Lower leg skin (tissue), 4 donors: ENCODE measurements at regions not wholly inside any gene's neighbourhood (a gene's known extent, or its start where the extent isn't known, plus 50 kb on each side); places are given as distances from the start of the nearest gene placed in this dataset.

Source experiments
- DNase-seq, 2 donors: peaks; one replicate each; pipeline ENCODE4 v3.0.0-alpha.2; 2019; ENCODE audit warnings: low spot score in 2 of 2
- H3K4me3 ChIP-seq: fragments of 200-600 bp; sonication (generic); 2 replicates; pipeline ENCODE4 v1.5.1; 2017; ENCODE audit warnings: mild to moderate bottlenecking, low read depth; ENCODE audit not compliant: poor library complexity, severe bottlenecking
- POLR2A ChIP-seq, 2 donors: fragments of 450-650 bp; IDR thresholded peaks; one replicate each; pipeline ENCODE4 v1.6.1; 2016 to 2017; ENCODE audit warnings: antibody characterized with exemption in 2 of 2, mild to moderate bottlenecking in 1 of 2, moderate library complexity in 1 of 2
- WGBS, 2 donors: methylation state at CpG; one replicate each; pipeline ENCODE4 v1.1.5; 2018; 5-methylcytosine and 5-hydroxymethylcytosine counted together
- intact Hi-C: fragments of 100-400 bp; cut with DNase I; formaldehyde crosslinking; loops from one replicate; pipeline ENCODE4 v1.15.0; 2023; ENCODE audit warnings: low total_unique reads
- TF ChIP-seq, protein P1 (sequence below), 3 donors: fragments of 450-650 bp; IDR thresholded peaks; one replicate each; pipeline ENCODE4 v1.5.1; 2016; ENCODE audit warnings: antibody characterized with exemption in 3 of 3, mild to moderate bottlenecking in 3 of 3, moderate library complexity in 2 of 3

DNA sequence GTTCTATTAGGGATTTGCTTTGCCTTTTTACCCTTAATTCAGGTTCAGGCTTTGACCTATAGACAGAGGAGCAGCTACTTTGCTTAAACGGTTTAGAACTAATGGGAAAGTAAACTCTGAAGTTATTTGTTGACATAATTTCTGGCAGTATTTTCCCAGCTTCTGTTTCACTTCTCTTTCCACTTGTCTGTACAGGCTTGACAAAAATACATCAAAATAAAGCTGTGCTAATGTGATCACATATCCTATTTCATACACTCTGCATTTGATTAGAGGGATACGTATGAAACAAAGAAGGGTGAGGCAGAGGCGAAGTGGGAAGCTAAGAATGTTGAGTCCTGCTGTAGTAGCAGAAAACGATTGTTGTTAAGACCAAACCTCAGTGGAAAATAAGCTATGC, 389.1 kb upstream of the RARB start:
- H3K4me3 ChIP-seq: no peak overlapping the region
- TF ChIP-seq, protein P1, sequence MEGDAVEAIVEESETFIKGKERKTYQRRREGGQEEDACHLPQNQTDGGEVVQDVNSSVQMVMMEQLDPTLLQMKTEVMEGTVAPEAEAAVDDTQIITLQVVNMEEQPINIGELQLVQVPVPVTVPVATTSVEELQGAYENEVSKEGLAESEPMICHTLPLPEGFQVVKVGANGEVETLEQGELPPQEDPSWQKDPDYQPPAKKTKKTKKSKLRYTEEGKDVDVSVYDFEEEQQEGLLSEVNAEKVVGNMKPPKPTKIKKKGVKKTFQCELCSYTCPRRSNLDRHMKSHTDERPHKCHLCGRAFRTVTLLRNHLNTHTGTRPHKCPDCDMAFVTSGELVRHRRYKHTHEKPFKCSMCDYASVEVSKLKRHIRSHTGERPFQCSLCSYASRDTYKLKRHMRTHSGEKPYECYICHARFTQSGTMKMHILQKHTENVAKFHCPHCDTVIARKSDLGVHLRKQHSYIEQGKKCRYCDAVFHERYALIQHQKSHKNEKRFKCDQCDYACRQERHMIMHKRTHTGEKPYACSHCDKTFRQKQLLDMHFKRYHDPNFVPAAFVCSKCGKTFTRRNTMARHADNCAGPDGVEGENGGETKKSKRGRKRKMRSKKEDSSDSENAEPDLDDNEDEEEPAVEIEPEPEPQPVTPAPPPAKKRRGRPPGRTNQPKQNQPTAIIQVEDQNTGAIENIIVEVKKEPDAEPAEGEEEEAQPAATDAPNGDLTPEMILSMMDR (IDR thresholded peaks at IDR 0.05): no peak
- TF ChIP-seq POLR2A (IDR thresholded peaks at IDR 0.05): no peak
- DNase-seq: no peak
- intact Hi-C loops: no loop called here
- 27 to 32% methylated on average over 4 of the region's 4 CpGs for WGBS, 2 donors

DNA sequence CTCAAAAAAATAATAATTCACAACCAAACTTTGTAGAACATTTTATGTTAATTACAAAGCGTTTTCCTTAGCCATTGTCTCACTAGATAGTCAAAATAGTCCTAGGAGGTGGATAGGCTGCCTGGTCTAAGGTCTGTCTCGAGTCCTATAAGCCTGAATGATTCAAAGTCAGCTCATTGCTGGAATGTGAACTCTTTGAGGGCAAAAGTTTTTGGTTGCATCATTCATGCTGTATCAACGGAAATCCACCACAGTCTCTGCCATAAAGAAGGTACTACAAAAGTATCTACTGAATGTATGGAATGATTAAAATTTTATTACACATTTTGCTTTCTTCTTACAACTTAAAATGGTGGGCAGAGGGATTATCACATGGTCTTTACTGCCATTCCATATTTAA, 387.3 kb upstream of the RARB start:
- DNase-seq: no peak
- 88 to 91% methylated on average over 3 of the region's 3 CpGs for WGBS, 2 donors
- no peak overlapping the region for H3K4me3 ChIP-seq
- TF ChIP-seq, protein P1 (IDR thresholded peaks at IDR 0.05): no peak
- no peak for TF ChIP-seq POLR2A (IDR thresholded peaks at IDR 0.05)
- intact Hi-C loops: no loop called here

DNA sequence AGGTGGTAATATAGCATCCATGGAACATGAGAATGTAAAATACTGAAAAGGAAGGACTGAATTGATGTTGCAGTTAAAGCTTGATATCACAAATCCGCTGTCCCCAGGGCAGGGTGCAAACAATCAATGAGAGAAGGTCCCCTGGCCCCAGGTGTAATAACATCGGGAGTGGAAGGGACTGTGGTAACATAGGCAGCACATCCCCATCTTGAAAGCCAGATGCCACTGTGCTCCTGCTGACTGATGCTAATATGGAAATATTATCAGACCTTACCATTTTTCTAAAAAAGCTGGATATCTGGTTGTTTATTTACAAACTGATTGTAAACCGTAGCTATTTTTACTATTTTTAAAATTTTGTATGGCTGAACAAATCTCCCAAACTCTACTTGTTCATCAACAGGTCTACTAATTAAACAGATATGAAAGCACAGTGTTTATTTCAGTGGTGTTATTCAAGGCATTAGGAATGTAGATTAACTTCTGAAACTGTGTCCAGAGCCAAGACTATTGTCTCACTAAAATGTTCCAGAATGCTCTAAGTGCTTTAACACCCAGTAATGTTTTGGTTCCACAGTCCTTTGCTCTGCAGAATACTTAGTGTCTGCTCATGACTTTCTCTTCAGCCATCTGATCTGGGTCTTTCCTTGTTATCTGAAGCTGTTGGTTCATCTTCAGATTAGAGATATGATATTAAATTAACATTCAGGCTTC, 386.0 kb upstream of the RARB start:
- WGBS, 2 donors: 84 to 89% methylated on average over 3 of the region's 3 CpGs
- intact Hi-C loops: no loop called here
- H3K4me3 ChIP-seq: no peak overlapping the region
- no peak for DNase-seq
- TF ChIP-seq POLR2A (IDR thresholded peaks at IDR 0.05): no peak
- TF ChIP-seq, protein P1 (IDR thresholded peaks at IDR 0.05): no peak

DNA sequence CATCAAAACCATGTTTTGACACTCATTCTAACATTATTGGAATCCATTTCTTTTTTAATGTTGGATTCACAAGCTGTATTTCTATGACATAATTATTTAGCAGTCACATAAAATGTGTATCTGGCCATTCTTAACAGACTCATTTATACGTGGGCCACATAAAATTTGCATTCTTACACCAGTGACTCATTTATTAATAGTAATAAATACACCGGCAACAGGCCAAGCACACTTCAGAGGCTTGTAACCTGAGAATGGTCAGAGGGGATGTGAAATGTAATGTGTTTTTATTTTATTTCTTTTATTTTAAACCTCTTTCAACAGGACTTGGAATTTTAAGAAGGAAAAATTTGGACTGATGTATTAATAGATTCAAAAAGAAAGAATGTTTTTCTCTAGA, 384.9 kb upstream of the RARB start:
- 54 to 58% methylated on average over 2 of the region's 2 CpGs for WGBS, 2 donors
- no peak overlapping the region for H3K4me3 ChIP-seq
- DNase-seq: no peak
- intact Hi-C loops: no loop called here
- TF ChIP-seq, protein P1 (IDR thresholded peaks at IDR 0.05): no peak
- TF ChIP-seq POLR2A (IDR thresholded peaks at IDR 0.05): no peak

DNA sequence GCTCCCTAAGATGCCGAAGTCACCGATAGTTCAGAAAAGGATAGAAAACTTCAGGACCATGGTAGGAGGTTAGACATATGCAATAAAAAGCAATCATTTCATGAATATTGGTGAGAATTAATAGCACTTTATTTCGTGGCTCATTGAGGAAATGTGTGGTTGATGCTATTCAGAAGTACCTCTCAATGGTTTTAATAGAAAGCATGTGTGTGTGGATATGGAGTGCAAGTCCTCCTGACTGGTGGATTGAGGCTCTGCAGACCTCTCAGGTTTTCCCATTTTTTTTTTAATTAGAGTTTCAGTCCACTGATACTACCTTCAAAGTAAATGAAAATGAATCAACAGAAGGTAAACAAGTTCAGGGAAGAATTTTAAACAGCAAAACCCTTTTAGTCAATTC, 384.3 kb upstream of the RARB start:
- H3K4me3 ChIP-seq: no peak overlapping the region
- TF ChIP-seq POLR2A (IDR thresholded peaks at IDR 0.05): no peak
- TF ChIP-seq, protein P1 (IDR thresholded peaks at IDR 0.05): no peak
- WGBS, 2 donors: 85 to 86% methylated on average over 3 of the region's 3 CpGs
- no peak for DNase-seq
- intact Hi-C loops: no loop called here
